ENCODE measurements at regions not wholly inside any gene's neighbourhood (a gene's known extent, or its start where the extent isn't known, plus 50 kb on each side); places are given as distances from the start of the nearest gene placed in this dataset.

DNA sequence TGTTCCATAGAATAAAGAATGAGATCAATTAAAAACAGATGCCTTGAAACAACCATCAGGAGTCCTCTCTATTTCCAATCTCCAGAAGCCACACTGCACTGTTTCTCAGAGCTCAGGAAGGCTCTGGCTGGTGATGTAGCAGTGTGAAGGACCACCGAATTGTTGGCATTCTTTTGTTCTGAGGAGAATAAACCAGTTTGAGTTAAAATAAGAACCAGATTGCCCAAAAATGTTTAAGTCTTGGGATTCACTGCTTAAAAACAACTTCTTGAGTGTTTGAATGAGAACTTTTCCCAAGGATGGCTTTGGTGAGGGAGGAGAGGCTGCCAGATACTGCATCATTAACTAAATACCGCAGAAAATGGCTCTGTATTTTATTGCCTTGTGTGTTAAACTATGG lies 341.2 kb downstream of the C12orf75 start:
- TF ChIP-seq, protein P1, sequence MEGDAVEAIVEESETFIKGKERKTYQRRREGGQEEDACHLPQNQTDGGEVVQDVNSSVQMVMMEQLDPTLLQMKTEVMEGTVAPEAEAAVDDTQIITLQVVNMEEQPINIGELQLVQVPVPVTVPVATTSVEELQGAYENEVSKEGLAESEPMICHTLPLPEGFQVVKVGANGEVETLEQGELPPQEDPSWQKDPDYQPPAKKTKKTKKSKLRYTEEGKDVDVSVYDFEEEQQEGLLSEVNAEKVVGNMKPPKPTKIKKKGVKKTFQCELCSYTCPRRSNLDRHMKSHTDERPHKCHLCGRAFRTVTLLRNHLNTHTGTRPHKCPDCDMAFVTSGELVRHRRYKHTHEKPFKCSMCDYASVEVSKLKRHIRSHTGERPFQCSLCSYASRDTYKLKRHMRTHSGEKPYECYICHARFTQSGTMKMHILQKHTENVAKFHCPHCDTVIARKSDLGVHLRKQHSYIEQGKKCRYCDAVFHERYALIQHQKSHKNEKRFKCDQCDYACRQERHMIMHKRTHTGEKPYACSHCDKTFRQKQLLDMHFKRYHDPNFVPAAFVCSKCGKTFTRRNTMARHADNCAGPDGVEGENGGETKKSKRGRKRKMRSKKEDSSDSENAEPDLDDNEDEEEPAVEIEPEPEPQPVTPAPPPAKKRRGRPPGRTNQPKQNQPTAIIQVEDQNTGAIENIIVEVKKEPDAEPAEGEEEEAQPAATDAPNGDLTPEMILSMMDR (IDR thresholded peaks at IDR 0.05; ENCODE audit: insufficient read depth, low read depth, low read length) = no peak
- H3K4me3 ChIP-seq (ENCODE audit: low read depth, low read length) = no peak overlapping the region
- peak; percentile 22 for DNase-seq (ENCODE audit: low read depth)

DNA sequence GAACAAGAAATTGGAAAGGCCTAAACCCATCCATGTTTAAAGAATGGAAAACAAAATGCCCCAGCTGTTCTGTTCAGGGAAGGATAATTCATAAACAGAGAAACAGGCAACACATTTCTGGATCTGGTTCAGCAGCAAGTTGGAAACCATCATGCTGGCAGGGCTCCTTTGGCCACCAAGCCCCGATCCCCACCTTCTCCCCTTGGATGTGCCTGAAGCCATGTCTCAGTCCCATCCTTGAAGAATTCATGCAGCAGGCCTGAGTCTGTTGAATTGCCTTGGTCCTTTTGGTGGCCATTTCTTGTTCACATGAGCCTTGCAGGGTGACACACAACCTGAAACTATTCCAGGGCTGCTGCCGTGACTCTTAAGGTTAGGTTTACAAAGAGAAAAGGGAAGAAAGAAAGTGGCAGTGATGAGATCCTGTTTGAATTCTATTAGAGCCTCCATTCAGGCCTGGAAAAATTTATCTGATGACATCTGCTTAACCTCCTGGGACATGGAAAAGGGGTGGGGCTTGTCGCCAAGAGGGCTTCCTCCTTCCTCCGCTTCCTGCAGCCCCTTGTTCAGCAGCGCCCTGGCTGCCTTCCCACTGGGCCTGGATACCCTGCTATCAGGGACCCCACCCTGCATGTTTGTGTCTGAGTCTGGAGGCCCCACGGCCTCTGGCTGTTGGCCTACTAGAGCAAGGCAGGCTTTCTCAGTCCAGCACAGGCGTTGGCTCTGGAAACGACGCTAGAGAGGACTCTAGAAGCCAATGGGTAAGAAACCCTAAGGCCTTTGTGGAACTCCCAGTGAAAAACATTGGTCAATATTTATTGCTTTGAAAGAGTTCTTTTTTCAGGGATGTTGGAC lies 341.9 kb downstream of the C12orf75 start:
- DNase-seq (ENCODE audit: low read depth) = peak; percentile 55
- TF ChIP-seq, protein P1 (IDR thresholded peaks at IDR 0.05; ENCODE audit: insufficient read depth, low read depth, low read length) = no peak
- H3K4me3 ChIP-seq (ENCODE audit: low read depth, low read length) = no peak overlapping the region

GRCh38 chr12:105674871-105675699 lies 344.6 kb downstream of the C12orf75 start:
- TF ChIP-seq, protein P1 (IDR thresholded peaks at IDR 0.05; ENCODE audit: insufficient read depth, low read depth, low read length) = no peak
- peak; percentile 72 for DNase-seq (ENCODE audit: low read depth)
- no peak overlapping the region for H3K4me3 ChIP-seq (ENCODE audit: low read depth, low read length)

- TF ChIP-seq, protein P1 (IDR thresholded peaks at IDR 0.05; ENCODE audit: insufficient read depth, low read depth, low read length) = no peak
These were observed 346.2 kb downstream of the C12orf75 start for GRCh38 chr12:105676694-105677093.

GRCh38 chr12:105677672-105678071 lies 347.2 kb downstream of the C12orf75 start:
- TF ChIP-seq, protein P1 (IDR thresholded peaks at IDR 0.05; ENCODE audit: insufficient read depth, low read depth, low read length) = no peak
- DNase-seq (ENCODE audit: low read depth) = no peak
- H3K4me3 ChIP-seq (ENCODE audit: low read depth, low read length) = no peak overlapping the region

More at GRCh38 chr12:105676694-105677093, 346.2 kb downstream of the C12orf75 start:
- no peak overlapping the region for H3K4me3 ChIP-seq (ENCODE audit: low read depth, low read length)
- DNase-seq (ENCODE audit: low read depth) = no peak

- H3K4me3 ChIP-seq (ENCODE audit: low read depth, low read length) = no peak overlapping the region
- no peak for DNase-seq (ENCODE audit: low read depth)
- TF ChIP-seq, protein P1 (IDR thresholded peaks at IDR 0.05; ENCODE audit: insufficient read depth, low read depth, low read length) = no peak
These were observed 349.5 kb downstream of the C12orf75 start for GRCh38 chr12:105679982-105680381.

Measured in fibroblast of villous mesenchyme (primary cell).